Nephron progenitor cell (in vitro differentiated cells): ENCODE measurements at regions not wholly inside any gene's neighbourhood (a gene's known extent, or its start where the extent isn't known, plus 50 kb on each side); places are given as distances from the start of the nearest gene placed in this dataset.

Experiments used
- DNase-seq: peaks from one replicate; pipeline ENCODE4 v3.0.0; 2021
- H3K27ac Mint-ChIP-seq: 2 replicates; pipeline ENCODE4 v1.8.0; 2021; ENCODE audit warnings: mild to moderate bottlenecking, moderate library complexity, mixed read lengths
- H3K27me3 Mint-ChIP-seq: 2 replicates; pipeline ENCODE4 v1.8.0; 2021; ENCODE audit warnings: mild to moderate bottlenecking, low read depth, mixed read lengths; ENCODE audit not compliant: poor library complexity
- H3K36me3 Mint-ChIP-seq: 2 replicates; pipeline ENCODE4 v1.8.0; 2021; ENCODE audit warnings: low read depth, mixed read lengths
- H3K4me1 Mint-ChIP-seq: 2 replicates; pipeline ENCODE4 v1.8.0; 2021; ENCODE audit warnings: mixed read lengths
- H3K4me3 Mint-ChIP-seq: 2 replicates; pipeline ENCODE4 v1.8.0; 2021; ENCODE audit warnings: mild to moderate bottlenecking, moderate library complexity, mixed read lengths
- H3K9me3 Mint-ChIP-seq: 2 replicates; pipeline ENCODE4 v1.8.0; 2021; ENCODE audit warnings: mild to moderate bottlenecking, moderate library complexity, mixed read lengths
- CTCF ChIP-seq: fragments of 200-600 bp; sonication (generic); IDR thresholded peaks from 2 replicates; pipeline ENCODE4 v1.5.0; 2021; ENCODE audit warnings: antibody characterized with exemption

- TF ChIP-seq CTCF, result no peak
- Mint-ChIP-seq H3K9me3 (no peaks in the 10 kb centered on the region), H3K27me3 (peaks cover 3% of the 10 kb centered on the region), H3K27ac (no peak overlapping the region), H3K4me1 (peaks cover 16% of the 10 kb centered on the region), H3K36me3 (no peaks in the 10 kb centered on the region), H3K4me3 (no peak overlapping the region)
- no peak for DNase-seq
Measured at GRCh38 chr6:21519642-21520041, 73.9 kb upstream of the SOX4 start.

DNA sequence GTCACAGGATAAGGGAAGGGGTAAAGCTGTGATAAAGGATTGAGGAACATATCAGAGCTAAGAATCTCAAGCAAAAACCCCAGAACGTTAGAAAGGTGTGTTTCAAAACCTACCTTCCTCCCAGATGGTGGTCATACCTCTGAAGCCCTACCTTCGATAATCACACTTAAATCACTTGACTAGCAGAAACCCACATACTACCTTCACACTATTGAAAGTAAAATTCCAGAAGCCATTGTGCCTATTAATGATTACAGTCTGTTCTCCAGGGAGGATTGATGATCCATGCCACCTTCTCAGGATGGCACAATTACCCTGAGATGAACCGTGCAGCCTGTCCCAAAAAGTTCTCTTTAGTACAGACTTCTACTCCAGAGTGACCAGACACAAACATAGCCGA, 72.3 kb upstream of the SOX4 start:
- H3K4me1 Mint-ChIP-seq, result peaks cover 16% of the 10 kb centered on the region

GRCh38 chr6:21522143-21522747, 71.3 kb upstream of the SOX4 start:
- H3K27me3 Mint-ChIP-seq, result peaks cover 7% of the 10 kb centered on the region
- H3K36me3 Mint-ChIP-seq, result no peaks in the 10 kb centered on the region
- H3K9me3 Mint-ChIP-seq, result no peaks in the 10 kb centered on the region
- H3K4me3 Mint-ChIP-seq, result no peak overlapping the region
- no peak overlapping the region for H3K27ac Mint-ChIP-seq
- DNase-seq, result no peak
- peaks cover 16% of the 10 kb centered on the region for H3K4me1 Mint-ChIP-seq
- TF ChIP-seq CTCF, result no peak

More for the DNA sequence above, 72.3 kb upstream of the SOX4 start:
- Mint-ChIP-seq H3K27ac (no peak overlapping the region), H3K4me3 (no peak overlapping the region), H3K27me3 (peaks cover 6% of the 10 kb centered on the region), H3K9me3 (no peaks in the 10 kb centered on the region), H3K36me3 (no peaks in the 10 kb centered on the region)
- no peak for TF ChIP-seq CTCF
- DNase-seq, result no peak

GRCh38 chr6:21522797-21523456, 70.6 kb upstream of the SOX4 start:
- no peak for TF ChIP-seq CTCF
- H3K4me1 Mint-ChIP-seq, result peaks cover 16% of the 10 kb centered on the region

GRCh38 chr6:21523652-21524051, 69.9 kb upstream of the SOX4 start:
- Mint-ChIP-seq H3K27me3 (peaks cover 7% of the 10 kb centered on the region), H3K4me3 (no peak overlapping the region), H3K27ac (no peak overlapping the region), H3K9me3 (no peaks in the 10 kb centered on the region), H3K36me3 (no peaks in the 10 kb centered on the region), H3K4me1 (peaks cover 16% of the 10 kb centered on the region)
- DNase-seq, result no peak
- no peak for TF ChIP-seq CTCF

More at GRCh38 chr6:21522797-21523456, 70.6 kb upstream of the SOX4 start:
- Mint-ChIP-seq H3K4me3 (no peak overlapping the region), H3K36me3 (no peaks in the 10 kb centered on the region), H3K9me3 (no peaks in the 10 kb centered on the region), H3K27me3 (peaks cover 7% of the 10 kb centered on the region), H3K27ac (no peak overlapping the region)
- DNase-seq, result peak; percentile 23

GRCh38 chr6:21524201-21524600, 69.3 kb upstream of the SOX4 start:
- H3K4me3 Mint-ChIP-seq, result no peak overlapping the region
- no peaks in the 10 kb centered on the region for H3K36me3 Mint-ChIP-seq
- peaks cover 7% of the 10 kb centered on the region for H3K27me3 Mint-ChIP-seq
- no peaks in the 10 kb centered on the region for H3K9me3 Mint-ChIP-seq
- peaks cover 16% of the 10 kb centered on the region for H3K4me1 Mint-ChIP-seq
- TF ChIP-seq CTCF, result no peak
- H3K27ac Mint-ChIP-seq, result no peak overlapping the region
- DNase-seq, result no peak
